Gastroesophageal sphincter (tissue), 4 donors: ENCODE measurements at regions not wholly inside any gene's neighbourhood (a gene's known extent, or its start where the extent isn't known, plus 50 kb on each side); places are given as distances from the start of the nearest gene placed in this dataset.

Source experiments
- ATAC-seq: fragments of 150-250 bp; one replicate; pipeline ENCODE4 v1.9.1; 2016; ENCODE audit warnings: mild to moderate bottlenecking, moderate library complexity
- H3K27ac ChIP-seq, 4 donors: fragments of 200-600 bp; sonication (generic) in 3 of 4; 1 replicate in 3 of 4; 2 replicates in 1 of 4; pipeline ENCODE4 v1.5.1; 2016 to 2019
- H3K27me3 ChIP-seq: fragments of 200-600 bp; sonication (generic); one replicate; pipeline ENCODE4 v1.5.1; 2019
- H3K36me3 ChIP-seq, 2 donors: fragments of 200-600 bp; sonication (generic); one replicate each; pipeline ENCODE4 v1.5.1; 2019; ENCODE audit warnings: control low read depth in 1 of 2
- H3K4me1 ChIP-seq, 3 donors: fragments of 200-600 bp; sonication (generic); 1 replicate in 2 of 3; 2 replicates in 1 of 3; pipeline ENCODE4 v1.5.1; 2016 to 2019; ENCODE audit warnings: control low read depth in 2 of 3
- H3K4me3 ChIP-seq, 2 donors: fragments of 200-600 bp; sonication (generic); one replicate each; pipeline ENCODE4 v1.5.1; 2019; ENCODE audit warnings: mild to moderate bottlenecking in 1 of 2, moderate library complexity in 1 of 2
- H3K9me3 ChIP-seq, 3 donors: fragments of 200-600 bp; sonication (generic); one replicate each; pipeline ENCODE4 v1.5.1; 2017 to 2019; ENCODE audit warnings: control low read depth in 2 of 3
- CTCF ChIP-seq, 4 experiments: fragments of 200-600 bp in 2 of 4; fragments of 450-650 bp in 2 of 4; sonication (generic) in 1 of 4; IDR thresholded peaks; one replicate each; pipeline ENCODE4 v1.5.1; 2017 to 2019; ENCODE audit warnings: antibody characterized with exemption in 4 of 4, mild to moderate bottlenecking in 2 of 4, moderate library complexity in 2 of 4
- EP300 ChIP-seq: sonication (generic); formaldehyde crosslinking; IDR thresholded peaks from one replicate; pipeline ENCODE4 v1.6.1; 2017; ENCODE audit warnings: antibody characterized with exemption, mild to moderate bottlenecking
- POLR2A ChIP-seq, 2 donors: fragments of 450-650 bp; IDR thresholded peaks; one replicate each; pipeline ENCODE4 v1.6.1; 2017; ENCODE audit warnings: antibody characterized with exemption in 2 of 2, mild to moderate bottlenecking in 2 of 2, moderate library complexity in 1 of 2
- POLR2AphosphoS5 ChIP-seq: sonication (generic); formaldehyde crosslinking; IDR thresholded peaks from one replicate; pipeline ENCODE4 v1.6.1; 2017; ENCODE audit warnings: antibody characterized with exemption
- WGBS, 2 donors: methylation state at CpG; one replicate each; pipeline ENCODE4 v1.1.5; 2018; ENCODE audit warnings: low coverage in 1 of 2; 5-methylcytosine and 5-hydroxymethylcytosine counted together

DNA sequence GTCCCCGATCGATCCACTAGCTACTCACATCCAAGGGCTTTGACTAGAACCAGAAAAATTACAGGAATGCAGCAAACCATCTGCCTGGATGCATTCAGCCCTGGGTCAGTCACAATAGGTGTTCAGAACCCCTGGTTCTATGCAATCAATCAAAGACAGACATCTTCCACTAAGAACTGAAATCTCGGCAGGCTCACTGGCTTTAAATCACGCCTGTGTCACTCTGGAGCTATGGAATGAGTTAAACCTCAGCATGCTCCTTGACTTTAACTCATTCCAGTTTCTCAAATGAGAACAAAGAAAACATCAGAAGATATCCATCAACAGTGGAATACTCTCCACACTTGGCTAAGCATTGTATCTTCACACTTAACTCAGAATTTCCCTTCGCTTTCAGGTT lies 68.1 kb upstream of the SPTBN1 start:
- Histone ChIP-seq H3K27me3 (no peaks in the 10 kb centered on the region), H3K36me3 (no peaks in the 10 kb centered on the region), H3K4me3 (no peak overlapping the region), H3K9me3 (no peaks in the 10 kb centered on the region), H3K27ac (peak overlapping the region in 3 of 4 donors; percentile 58 to 69 (median 66)), H3K4me1 (peaks cover 0 to 50% (median 14%) of the 10 kb centered on the region in 3 donors)
- ATAC-seq: no peak
- WGBS, 2 donors: 89 to 94% methylated on average over 3 to 5 of the region's 5 CpGs
- no peak for TF ChIP-seq CTCF (IDR thresholded peaks at IDR 0.05)
- TF ChIP-seq POLR2A (IDR thresholded peaks at IDR 0.05): no peak
- no peak for TF ChIP-seq EP300
- TF ChIP-seq POLR2AphosphoS5: no peak

DNA sequence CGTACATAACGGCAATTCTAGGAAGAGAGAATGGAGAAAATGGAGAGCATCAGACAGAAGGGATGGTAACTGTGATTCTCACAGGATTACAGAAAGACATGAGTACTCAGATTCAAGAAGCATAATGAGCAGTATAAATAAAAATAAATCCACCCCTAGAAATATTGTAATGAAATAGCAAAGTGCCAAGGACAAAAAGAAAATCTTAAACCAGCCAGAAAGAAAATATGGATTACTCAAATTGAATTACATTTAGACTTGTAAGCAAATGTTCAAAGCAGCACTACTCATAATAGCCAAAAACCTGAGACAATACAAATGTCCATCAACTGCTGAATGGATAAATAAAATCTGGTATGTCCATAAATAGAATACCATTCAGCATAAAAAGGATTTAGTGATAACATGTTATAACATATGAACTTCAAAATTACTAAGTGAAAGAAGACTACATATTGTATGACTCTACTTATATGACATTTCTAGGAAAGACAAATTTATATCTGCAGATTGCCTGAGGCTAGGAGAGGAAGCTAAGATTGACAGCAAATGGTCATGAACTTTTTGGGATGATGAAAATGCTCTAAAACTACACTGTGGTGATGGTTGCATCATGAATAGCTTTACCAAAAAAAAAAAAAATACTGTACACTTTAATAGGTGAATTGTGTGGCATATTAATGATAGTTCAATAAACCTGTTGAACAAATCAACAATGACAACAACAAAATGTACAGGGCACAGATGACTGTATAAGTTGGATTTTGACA lies 63.4 kb upstream of the SPTBN1 start:
- Histone ChIP-seq H3K9me3 (no peaks in the 10 kb centered on the region), H3K27ac (no peak overlapping the region), H3K4me1 (peaks cover 0 to 21% (median 9%) of the 10 kb centered on the region in 3 donors), H3K4me3 (no peak overlapping the region), H3K36me3 (no peaks in the 10 kb centered on the region), H3K27me3 (no peaks in the 10 kb centered on the region)
- ATAC-seq: no peak
- 100% methylated on average over 2 of the region's 2 CpGs for WGBS, 2 donors
- no peak for TF ChIP-seq EP300
- no peak for TF ChIP-seq CTCF (IDR thresholded peaks at IDR 0.05)
- no peak for TF ChIP-seq POLR2A (IDR thresholded peaks at IDR 0.05)
- no peak for TF ChIP-seq POLR2AphosphoS5

DNA sequence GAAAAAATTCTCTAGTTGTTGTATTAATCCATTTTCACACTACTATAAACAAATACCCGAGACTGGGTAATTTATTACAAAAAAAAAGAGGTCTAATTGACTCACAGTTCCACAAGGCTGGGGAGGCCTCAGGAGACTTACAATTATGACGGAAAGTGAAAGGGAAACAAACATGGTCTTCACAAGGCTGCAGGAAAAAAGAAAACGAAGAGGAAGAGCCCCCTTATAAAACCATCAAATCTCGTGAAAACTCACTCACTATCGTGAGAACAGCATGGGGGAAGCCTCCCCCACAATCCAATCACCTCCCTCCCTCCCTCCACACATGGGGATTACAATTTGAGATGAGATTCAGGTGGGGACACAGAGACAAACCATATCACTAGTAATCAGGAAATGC lies 61.7 kb upstream of the SPTBN1 start:
- no peak for ATAC-seq
- Histone ChIP-seq H3K27me3 (no peaks in the 10 kb centered on the region), H3K9me3 (no peaks in the 10 kb centered on the region), H3K4me3 (no peak overlapping the region), H3K36me3 (no peaks in the 10 kb centered on the region), H3K4me1 (peaks cover 0 to 16% (median 3%) of the 10 kb centered on the region in 3 donors), H3K27ac (peak overlapping the region in 1 of 4 donors; percentile 30)
- TF ChIP-seq CTCF (IDR thresholded peaks at IDR 0.05) (no peak), POLR2AphosphoS5 (no peak), EP300 (no peak), POLR2A (IDR thresholded peaks at IDR 0.05) (no peak)
- 43 to 49% methylated on average over 5 of the region's 5 CpGs for WGBS, 2 donors

DNA sequence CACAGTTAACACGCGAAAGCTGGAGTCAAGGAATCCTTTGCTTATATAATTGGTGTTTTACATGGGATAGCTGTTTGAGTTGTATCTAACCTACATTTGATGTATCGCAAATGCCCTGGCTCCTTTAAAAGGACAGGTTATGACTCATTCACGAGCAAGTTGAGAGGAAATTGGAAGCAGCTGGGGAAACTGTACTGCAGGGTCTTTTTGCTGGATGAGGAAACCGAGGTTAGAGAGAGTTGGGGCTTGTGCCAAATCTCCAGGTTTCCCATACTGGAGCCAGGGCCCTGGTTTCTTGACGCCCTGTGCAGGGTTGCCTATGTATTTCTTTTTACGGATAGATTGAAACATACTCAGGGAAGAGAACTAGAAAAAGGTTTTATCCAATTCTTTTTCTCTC lies 60.0 kb upstream of the SPTBN1 start:
- 61 to 67% methylated on average over 5 to 7 of the region's 7 CpGs for WGBS, 2 donors
- no peak for TF ChIP-seq CTCF (IDR thresholded peaks at IDR 0.05)
- TF ChIP-seq POLR2A (IDR thresholded peaks at IDR 0.05): no peak
- no peak for TF ChIP-seq EP300
- no peak for TF ChIP-seq POLR2AphosphoS5
- no peak for ATAC-seq
- no peak overlapping the region for H3K4me3 ChIP-seq
- H3K4me1 ChIP-seq: peaks cover 0 to 3% (median 0%) of the 10 kb centered on the region in 3 donors
- H3K9me3 ChIP-seq: no peaks in the 10 kb centered on the region
- no peaks in the 10 kb centered on the region for H3K27me3 ChIP-seq
- no peak overlapping the region for H3K27ac ChIP-seq
- no peaks in the 10 kb centered on the region for H3K36me3 ChIP-seq

DNA sequence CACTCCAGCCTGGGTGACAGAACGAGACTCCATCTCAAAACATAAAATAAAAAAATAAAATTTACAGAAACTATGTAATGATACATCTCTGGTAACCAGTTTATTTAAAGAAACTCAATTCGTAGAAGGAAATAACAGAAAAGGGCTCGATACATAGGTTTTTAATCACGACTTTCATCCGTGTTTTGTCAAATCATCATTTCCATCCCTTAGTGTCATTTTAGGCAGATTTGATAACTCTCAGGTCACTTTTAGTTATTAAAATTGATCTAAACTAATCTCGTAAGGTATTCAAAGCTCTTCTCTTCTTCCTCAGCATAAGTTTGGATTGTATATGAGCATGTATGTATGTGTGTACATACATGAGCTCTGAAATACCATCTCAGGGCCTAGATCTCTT lies 59.3 kb upstream of the SPTBN1 start:
- 93 to 97% methylated on average over 6 of the region's 6 CpGs for WGBS, 2 donors
- no peaks in the 10 kb centered on the region for H3K27me3 ChIP-seq
- peaks cover 0 to 3% (median under 1%) of the 10 kb centered on the region in 3 donors for H3K4me1 ChIP-seq
- H3K9me3 ChIP-seq: no peaks in the 10 kb centered on the region
- no peak overlapping the region for H3K4me3 ChIP-seq
- no peak for ATAC-seq
- H3K36me3 ChIP-seq: no peaks in the 10 kb centered on the region
- TF ChIP-seq POLR2AphosphoS5 (no peak), EP300 (no peak), POLR2A (IDR thresholded peaks at IDR 0.05) (no peak), CTCF (IDR thresholded peaks at IDR 0.05) (no peak)
- H3K27ac ChIP-seq: no peak overlapping the region
